BJ (cell line): ENCODE measurements at regions not wholly inside any gene's neighbourhood (a gene's known extent, or its start where the extent isn't known, plus 50 kb on each side); places are given as distances from the start of the nearest gene placed in this dataset.

Source experiments
- CTCF ChIA-PET: fragments of 350-600 bp; formaldehyde crosslinking; extraction: SDS; loops from one replicate; lab custom pipeline; 2021; ENCODE audit warnings: antibody characterized with exemption, inconsistent platforms; lab: Yijun Ruan, JAX
- POLR2A ChIA-PET: fragments of 300-600 bp; sonication (Branson Sonifier 250); formaldehyde crosslinking; extraction: SDS; loops from one replicate; lab custom pipeline; 2021; ENCODE audit warnings: antibody characterized with exemption; lab: Charles Lee
- DNase-seq: peaks from one replicate; pipeline ENCODE4 v3.0.0-alpha.2; 2011; ENCODE audit warnings: low read depth
- H3K27me3 ChIP-seq: 2 replicates; pipeline ENCODE4 v1.6.0; 2011; ENCODE audit warnings: low read length; ENCODE audit not compliant: control insufficient read depth, insufficient read depth
- H3K36me3 ChIP-seq: 2 replicates; pipeline ENCODE4 v1.5.1; 2011; ENCODE audit warnings: low read length; ENCODE audit not compliant: control insufficient read depth, insufficient read depth
- H3K4me3 ChIP-seq: 2 replicates; pipeline ENCODE4 v1.5.1; 2011; ENCODE audit warnings: low read depth, mild to moderate bottlenecking, control low read depth, low read length
- CTCF ChIP-seq: IDR thresholded peaks from 2 replicates; pipeline ENCODE4 v1.5.1; 2011; ENCODE audit warnings: low read depth, mild to moderate bottlenecking, control low read depth, inconsistent platforms, low read length, moderate library complexity; ENCODE audit not compliant: insufficient read depth

- no peak for DNase-seq
- TF ChIP-seq CTCF = no peak
- CTCF ChIA-PET = interaction anchor here (0.8 to 2.2 kb wide), 2 partner anchors 75 to 359 kb away, joined by 4 to 8 read pairs; no protein-coding TSS in a partner anchor
- no peaks in the 10 kb centered on the region for H3K36me3 ChIP-seq
- POLR2A ChIA-PET = no interaction called here
- no peak overlapping the region for H3K4me3 ChIP-seq
- no peaks in the 10 kb centered on the region for H3K27me3 ChIP-seq
Observed at GRCh38 chr2:118496870-118497611, 350.4 kb downstream of the EN1 start.

- no peak for DNase-seq
- ChIA-PET POLR2A (no interaction called here), CTCF (interaction anchor here (2.2 kb wide), 1 partner anchor 359 kb away, joined by 8 read pairs; no protein-coding TSS in a partner anchor)
- no peaks in the 10 kb centered on the region for H3K36me3 ChIP-seq
- no peak overlapping the region for H3K4me3 ChIP-seq
- no peak for TF ChIP-seq CTCF
- no peaks in the 10 kb centered on the region; the same call in 1 of the 2 replicates for H3K27me3 ChIP-seq
Observed at GRCh38 chr2:118496467-118496866, 351.0 kb downstream of the EN1 start.

GRCh38 chr2:118495290-118495689 is 352.2 kb downstream of the EN1 start:
- no peak for DNase-seq
- ChIA-PET CTCF (interaction anchor here (1.5 kb wide), 1 partner anchor 360 kb away, joined by 11 read pairs; no protein-coding TSS in a partner anchor), POLR2A (interaction anchor here (0.7 kb wide), 1 partner anchor 13 kb away, joined by 3 read pairs; no protein-coding TSS in a partner anchor)
- no peak overlapping the region for H3K4me3 ChIP-seq
- H3K27me3 ChIP-seq = peaks cover 1% of the 10 kb centered on the region; the same call in 1 of the 2 replicates
- no peak for TF ChIP-seq CTCF
- no peaks in the 10 kb centered on the region for H3K36me3 ChIP-seq

- ChIA-PET CTCF (interaction anchor here (0.9 to 1.9 kb wide), 4 partner anchors 10 to 363 kb away, joined by 3 to 7 read pairs (median 5); no protein-coding TSS in a partner anchor), POLR2A (no interaction called here)
- DNase-seq = no peak
- Histone ChIP-seq H3K27me3 (peaks cover 1% of the 10 kb centered on the region; the same call in 1 of the 2 replicates), H3K36me3 (no peaks in the 10 kb centered on the region), H3K4me3 (no peak overlapping the region)
- TF ChIP-seq CTCF = no peak
Observed at GRCh38 chr2:118493213-118493612, 354.2 kb downstream of the EN1 start.

GRCh38 chr2:118492335-118492734 is 355.1 kb downstream of the EN1 start:
- ChIA-PET CTCF (interaction anchor here (0.6 to 2.0 kb wide), 8 partner anchors 9 to 363 kb away, joined by 3 to 13 read pairs (median 3); no protein-coding TSS in a partner anchor), POLR2A (no interaction called here)
- H3K27me3 ChIP-seq = peaks cover 1% of the 10 kb centered on the region; the same call in 1 of the 2 replicates
- H3K36me3 ChIP-seq = no peaks in the 10 kb centered on the region
- DNase-seq = no peak
- TF ChIP-seq CTCF = peak; percentile 45
- H3K4me3 ChIP-seq = no peak overlapping the region
